Glomerular endothelial cell (primary cell): ENCODE measurements at regions not wholly inside any gene's neighbourhood (a gene's known extent, or its start where the extent isn't known, plus 50 kb on each side); places are given as distances from the start of the nearest gene placed in this dataset.

Source experiments
- DNase-seq: peaks from one replicate; pipeline ENCODE4 v3.0.0-alpha.2; 2011; ENCODE audit warnings: low read depth, low spot score; ENCODE audit errors: extremely low read depth

GRCh38 chr7:80348223-80348622 is 163.6 kb downstream of the GNAT3 start:
- DNase-seq: no peak

GRCh38 chr7:80347173-80347572 is 164.7 kb downstream of the GNAT3 start:
- DNase-seq: no peak

GRCh38 chr7:80346704-80347103 is 165.2 kb downstream of the GNAT3 start:
- no peak for DNase-seq

GRCh38 chr7:80335511-80336231 is 176.2 kb downstream of the GNAT3 start:
- DNase-seq: no peak

GRCh38 chr7:80334908-80335307 is 177.0 kb downstream of the GNAT3 start:
- no peak for DNase-seq

- DNase-seq: no peak
Measured at GRCh38 chr7:80334196-80334595, 177.7 kb downstream of the GNAT3 start.

GRCh38 chr7:80333040-80333439 is 178.8 kb downstream of the GNAT3 start:
- DNase-seq: no peak

GRCh38 chr7:80330434-80330833 is 181.4 kb downstream of the GNAT3 start:
- no peak for DNase-seq

GRCh38 chr7:80324032-80324431 is 187.8 kb downstream of the GNAT3 start:
- no peak for DNase-seq

GRCh38 chr7:80319461-80319860 is 184.8 kb downstream of the GNAI1 start:
- no peak for DNase-seq

GRCh38 chr7:80318081-80318480 is 183.4 kb downstream of the GNAI1 start:
- DNase-seq: no peak

- DNase-seq: no peak
Measured at GRCh38 chr7:80316811-80317210, 182.2 kb downstream of the GNAI1 start.

GRCh38 chr7:80313716-80314115 is 179.1 kb downstream of the GNAI1 start:
- DNase-seq: no peak

GRCh38 chr7:80313067-80313626 is 178.5 kb downstream of the GNAI1 start:
- no peak for DNase-seq

GRCh38 chr7:80312139-80312661 is 177.6 kb downstream of the GNAI1 start:
- peak; percentile 97 for DNase-seq

GRCh38 chr7:80311313-80311712 is 176.7 kb downstream of the GNAI1 start:
- DNase-seq: no peak

- no peak for DNase-seq
Measured at GRCh38 chr7:80309971-80310549, 175.4 kb downstream of the GNAI1 start.

GRCh38 chr7:80309377-80309776 is 174.7 kb downstream of the GNAI1 start:
- DNase-seq: no peak

- no peak for DNase-seq
Measured at GRCh38 chr7:80307227-80307856, 172.7 kb downstream of the GNAI1 start.

- DNase-seq: no peak
Measured at GRCh38 chr7:80303315-80303714, 168.7 kb downstream of the GNAI1 start.

GRCh38 chr7:80302636-80303035 is 168.0 kb downstream of the GNAI1 start:
- DNase-seq: no peak

GRCh38 chr7:80302078-80302477 is 167.4 kb downstream of the GNAI1 start:
- no peak for DNase-seq
